MM.1S (cell line): ENCODE measurements at regions not wholly inside any gene's neighbourhood (a gene's known extent, or its start where the extent isn't known, plus 50 kb on each side); places are given as distances from the start of the nearest gene placed in this dataset.

ENCODE experiments used
- CTCF ChIP-seq: fragments of 300-600 bp; sonication (generic); IDR thresholded peaks from 2 replicates; pipeline ENCODE4 v1.5.1; 2016; ENCODE audit warnings: antibody characterized with exemption, low read length, mixed read lengths
- EZH2 ChIP-seq: fragments of 300-600 bp; sonication (generic); optimal IDR thresholded peaks from 2 replicates; pipeline ENCODE3; 2017; ENCODE audit warnings: low read depth, mild to moderate bottlenecking, antibody characterized with exemption, low read length, mixed read lengths
- EZH2phosphoT487 ChIP-seq: fragments of 300-600 bp; sonication (generic); IDR thresholded peaks from 2 replicates; pipeline ENCODE4 v1.6.1; 2018; ENCODE audit warnings: antibody characterized with exemption, low read length

DNA sequence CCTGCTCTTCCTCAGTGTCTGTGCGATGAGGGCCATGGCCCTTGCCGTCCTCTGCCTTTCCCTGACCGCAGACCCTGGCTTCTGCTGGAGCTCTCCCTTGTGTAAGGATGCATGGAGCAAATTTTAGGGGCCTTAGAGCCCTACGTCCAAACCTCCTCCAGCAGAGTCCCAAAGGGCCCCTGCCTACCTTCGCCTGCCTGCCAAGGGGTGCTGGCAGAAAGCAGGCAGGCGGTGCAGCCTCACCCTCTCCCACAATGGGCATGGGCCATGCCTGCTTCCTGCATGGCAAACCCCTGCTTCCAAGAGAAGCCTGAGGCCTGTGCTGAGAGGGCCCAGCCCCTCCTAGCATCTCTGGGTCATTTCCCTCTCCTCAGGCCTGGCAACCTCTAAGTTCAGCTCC is 71.3 kb upstream of the FGF3 start:
- TF ChIP-seq CTCF (no peak), EZH2phosphoT487 (no peak), EZH2 (no peak)
